ENCODE measurements at regions not wholly inside any gene's neighbourhood (a gene's known extent, or its start where the extent isn't known, plus 50 kb on each side); places are given as distances from the start of the nearest gene placed in this dataset.

GRCh38 chr18:45208164-45208563 lies 407.1 kb upstream of the SLC14A2 start:
- Histone ChIP-seq H3K27me3 (ENCODE audit: insufficient read depth) (no peaks in the 10 kb centered on the region), H3K9me2 (ENCODE audit: insufficient read depth) (no peaks in the 10 kb centered on the region), H3K36me3 (ENCODE audit: insufficient read depth) (no peaks in the 10 kb centered on the region), H3K4me2 (no peak overlapping the region), H3K4me3 (no peak overlapping the region), H4K20me1 (replicated peaks; ENCODE audit: insufficient read depth) (no peaks in the 10 kb centered on the region), H2AFZ (peak overlapping the region; percentile 56; the same call in 1 of the 2 replicates), H3K4me1 (ENCODE audit: insufficient read depth) (no peaks in the 10 kb centered on the region), H3K27ac (ENCODE audit: low read depth) (no peak overlapping the region), H3F3A (replicated peaks; ENCODE audit: low read depth) (no peaks in the 10 kb centered on the region), H3K79me2 (replicated peaks; ENCODE audit: insufficient read depth) (no peaks in the 10 kb centered on the region)
- Mint-ChIP-seq H3K27ac (no peak overlapping the region), H3K4me1 (0 out of 3 replicates have a peak, but pooled peaks cover 2% of the 10 kb centered on the region), H3K4me3 (no peak overlapping the region), H3K27me3 (ENCODE audit: insufficient read depth, low read depth, poor library complexity) (no peaks in the 10 kb centered on the region), H3K9me3 (no peaks in the 10 kb centered on the region; the same call in 2 of the 3 replicates), H3K36me3 (ENCODE audit: low read depth) (no peaks in the 10 kb centered on the region; the same call in 2 of the 3 replicates)
- no peak for TF ChIP-seq NANOG (IDR thresholded peaks at IDR 0.05; ENCODE audit: borderline replicate concordance)
- TF ChIP-seq CTCF (conservative IDR thresholded peaks at IDR 0.05; ENCODE audit: low read depth in 2 of 2), result no peak
- TF ChIP-seq REST (IDR thresholded peaks at IDR 0.05; ENCODE audit: unreplicated experiment), result no peak
- no peak for TF ChIP-seq ZNF331 (CRISPR knock-in tag; IDR thresholded peaks at IDR 0.05; ENCODE audit: low read depth)
- no peak for TF ChIP-seq EZH2phosphoT487 (IDR thresholded peaks at IDR 0.05; ENCODE audit: unreplicated experiment)
- no peak for TF ChIP-seq EZH2 (IDR thresholded peaks at IDR 0.05; ENCODE audit: low read depth, unreplicated experiment)
- TF ChIP-seq CREB1 (CRISPR knock-in tag; IDR thresholded peaks at IDR 0.05; ENCODE audit: low read depth), result no peak
- no peak for TF ChIP-seq JUNB (IDR thresholded peaks at IDR 0.05; ENCODE audit: unreplicated experiment)
- TF ChIP-seq ZNF114 (CRISPR knock-in tag; IDR thresholded peaks at IDR 0.05), result no peak
- TF ChIP-seq POLR2AphosphoS5 (IDR thresholded peaks at IDR 0.05; ENCODE audit: low read depth), result no peak
- TF ChIP-seq ZNF462 (CRISPR knock-in tag; IDR thresholded peaks at IDR 0.05), result no peak
- TF ChIP-seq, protein P1, sequence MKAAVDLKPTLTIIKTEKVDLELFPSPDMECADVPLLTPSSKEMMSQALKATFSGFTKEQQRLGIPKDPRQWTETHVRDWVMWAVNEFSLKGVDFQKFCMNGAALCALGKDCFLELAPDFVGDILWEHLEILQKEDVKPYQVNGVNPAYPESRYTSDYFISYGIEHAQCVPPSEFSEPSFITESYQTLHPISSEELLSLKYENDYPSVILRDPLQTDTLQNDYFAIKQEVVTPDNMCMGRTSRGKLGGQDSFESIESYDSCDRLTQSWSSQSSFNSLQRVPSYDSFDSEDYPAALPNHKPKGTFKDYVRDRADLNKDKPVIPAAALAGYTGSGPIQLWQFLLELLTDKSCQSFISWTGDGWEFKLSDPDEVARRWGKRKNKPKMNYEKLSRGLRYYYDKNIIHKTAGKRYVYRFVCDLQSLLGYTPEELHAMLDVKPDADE (IDR thresholded peaks at IDR 0.05), result no peak
- no peak for TF ChIP-seq STAT1 (IDR thresholded peaks at IDR 0.05; ENCODE audit: unreplicated experiment)
- ATAC-seq, result no peak
- DNase-seq (ENCODE audit: low spot score), result no peak
